GM21447 (cell line): ENCODE measurements at regions not wholly inside any gene's neighbourhood (a gene's known extent, or its start where the extent isn't known, plus 50 kb on each side); places are given as distances from the start of the nearest gene placed in this dataset.

Experiments used
- ATAC-seq: cut with Tn5 transposase; IDR thresholded peaks from one replicate; pipeline ENCODE4 v1.9.1; 2021; ENCODE audit not compliant: unreplicated experiment

DNA sequence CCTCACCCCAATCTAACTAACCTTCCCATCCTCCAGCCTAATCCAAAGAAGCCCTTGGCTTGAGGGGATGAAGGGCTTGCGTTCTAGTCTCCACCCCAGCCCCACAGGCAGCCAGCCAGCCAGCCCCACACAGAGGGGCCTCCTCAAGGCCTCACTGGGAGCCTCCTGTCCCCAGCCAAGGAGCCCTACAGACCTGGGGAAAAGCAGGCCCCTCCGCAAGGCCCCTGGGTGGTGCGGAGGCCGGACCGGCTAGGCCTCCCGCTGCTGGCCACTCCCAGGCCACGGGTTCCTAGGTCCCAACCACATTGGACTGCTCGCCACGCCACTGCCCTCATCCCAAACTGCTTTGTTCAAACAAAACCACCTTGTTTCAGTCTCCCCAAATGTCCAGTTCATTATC is 78.0 kb downstream of the ZIC5 start:
- no peak for ATAC-seq

DNA sequence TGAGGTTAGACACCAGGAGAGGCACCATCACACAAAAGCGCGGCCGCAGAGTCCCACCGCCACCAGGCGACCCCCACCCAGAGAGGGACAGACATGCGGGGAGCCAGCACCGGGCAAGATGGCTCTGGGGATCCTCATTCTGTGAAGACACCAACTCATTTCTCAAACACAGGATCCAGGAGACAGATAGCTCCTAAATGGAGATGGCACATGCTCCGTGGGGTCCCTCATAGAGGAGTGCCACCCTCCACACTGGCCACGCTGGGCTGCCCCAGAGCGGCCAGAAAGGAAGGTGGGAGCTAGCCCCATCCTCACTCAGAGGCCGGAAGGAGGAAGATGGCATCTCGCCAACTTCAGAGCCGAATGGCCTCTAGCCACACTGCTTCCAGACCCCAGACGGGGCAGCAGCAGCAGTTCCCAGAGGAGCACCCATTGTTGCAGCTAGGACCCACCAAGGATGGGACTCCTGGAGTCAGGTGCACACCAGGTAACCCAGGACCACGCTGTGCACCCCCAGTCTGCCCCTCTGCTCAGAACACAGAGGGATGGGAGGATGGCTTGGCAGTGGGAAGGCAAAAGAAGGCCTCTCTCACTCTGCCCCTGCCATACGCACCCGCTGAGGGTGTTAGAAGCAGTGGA is 78.6 kb downstream of the ZIC5 start:
- ATAC-seq = no peak

DNA sequence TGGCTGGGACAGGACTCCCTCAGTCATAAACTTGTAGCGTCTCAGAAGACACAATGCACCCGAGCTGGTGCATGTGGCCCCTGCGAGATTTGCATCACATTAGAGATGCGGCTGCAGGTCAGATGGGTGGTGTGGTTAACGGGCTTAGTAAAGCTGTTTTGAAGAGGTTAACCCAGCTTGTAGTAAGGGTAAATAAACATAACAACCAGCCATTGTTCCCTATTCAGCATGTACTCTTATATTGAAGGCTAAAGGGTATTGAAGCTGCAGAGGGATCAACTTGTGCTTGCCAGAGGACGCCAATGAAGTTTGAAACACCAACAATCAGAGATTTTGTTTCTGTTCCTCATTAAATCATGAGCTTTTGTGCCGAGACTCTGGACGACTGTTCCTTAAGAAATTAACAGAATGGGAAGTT is 79.4 kb downstream of the ZIC5 start:
- no peak for ATAC-seq

DNA sequence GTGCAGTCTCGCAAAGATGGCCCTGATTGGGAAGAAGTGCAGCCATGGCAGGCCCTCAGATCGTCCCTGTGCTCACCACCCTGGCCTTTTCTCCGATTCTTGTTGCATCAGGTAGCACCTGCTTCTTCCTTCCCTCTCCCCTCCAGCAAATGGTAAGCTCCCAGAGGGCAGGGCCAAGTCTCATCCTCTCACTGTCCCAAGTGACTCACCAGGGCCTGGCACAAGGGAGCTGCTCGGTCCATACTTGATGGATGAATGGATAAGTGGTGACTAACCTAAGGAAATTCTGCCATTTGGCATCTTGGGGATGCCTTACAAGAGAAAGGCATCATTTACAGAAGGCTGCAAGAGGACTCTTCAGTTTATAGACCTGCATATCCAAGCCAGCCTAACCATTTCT is 84.9 kb downstream of the ZIC5 start:
- ATAC-seq = no peak

DNA sequence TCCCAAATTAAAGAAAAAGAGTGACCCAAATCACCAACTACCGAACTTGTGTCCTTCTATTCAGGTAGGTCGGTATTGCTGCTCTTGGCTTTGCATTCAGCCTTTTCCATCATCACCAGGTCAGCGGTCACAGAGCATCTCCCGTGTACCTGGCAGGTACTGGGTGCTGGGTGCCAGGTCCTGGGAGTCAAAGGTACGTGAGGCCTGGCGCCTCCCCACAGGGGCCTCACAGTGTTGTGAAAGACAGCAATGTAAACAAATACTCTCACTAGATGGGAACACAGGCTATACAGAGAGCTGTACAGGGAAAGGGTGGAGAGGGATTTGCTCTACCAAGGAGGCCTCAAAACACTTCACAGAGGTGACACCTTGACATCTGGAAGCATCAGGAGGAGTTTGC is 86.7 kb downstream of the ZIC5 start:
- ATAC-seq = no peak

DNA sequence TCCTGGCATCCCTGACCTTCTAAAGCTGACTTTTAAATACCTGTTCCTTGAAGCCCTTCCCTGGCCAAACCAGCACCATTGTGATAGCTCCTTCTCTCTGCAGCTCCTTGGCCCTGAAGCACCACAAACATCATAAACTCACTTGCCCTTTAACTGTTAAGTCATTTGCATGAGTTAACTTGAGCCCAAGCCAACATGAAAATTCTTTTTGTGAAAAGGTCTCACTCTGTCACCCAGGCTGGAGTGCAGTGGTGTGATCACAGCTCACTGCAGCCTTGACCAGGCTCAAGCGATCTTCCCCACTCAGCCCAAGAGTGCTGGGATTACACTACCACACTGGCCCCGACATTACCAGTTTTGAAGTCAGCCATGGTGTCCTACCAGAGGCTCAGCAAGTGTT is 87.8 kb downstream of the ZIC5 start:
- ATAC-seq = no peak

DNA sequence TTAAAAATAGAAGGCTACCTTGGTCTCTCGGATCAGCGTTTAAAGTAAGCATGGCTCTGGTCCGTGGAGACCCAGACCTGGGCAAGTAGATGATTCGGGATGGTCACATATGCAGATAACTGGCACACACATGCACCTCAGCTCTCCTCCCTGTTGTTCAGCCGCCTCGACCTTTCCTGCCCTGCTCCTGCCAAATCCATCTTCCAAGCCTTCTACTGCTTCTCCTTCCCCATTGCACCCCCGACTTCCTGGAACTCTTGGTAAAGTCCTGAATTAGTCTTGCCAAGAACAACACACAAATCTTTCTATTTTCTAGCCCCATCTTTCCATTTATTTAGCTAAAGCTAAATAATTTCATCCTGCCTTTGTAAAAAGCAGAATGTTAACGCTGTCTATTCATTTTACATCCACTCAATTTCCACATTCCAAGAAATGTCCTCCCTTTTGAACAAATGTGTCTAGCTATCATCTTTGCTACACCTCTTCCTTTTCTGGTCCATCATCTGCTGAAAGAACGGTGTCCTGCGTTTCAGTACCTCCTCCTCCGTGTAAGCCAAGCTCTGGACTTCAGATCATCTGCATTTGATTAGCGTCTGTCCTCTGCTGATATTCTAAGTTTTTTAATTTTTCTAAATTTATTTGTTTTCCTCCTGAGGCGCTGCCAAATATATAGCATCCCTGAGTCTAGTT is 92.5 kb downstream of the ZIC5 start:
- no peak for ATAC-seq

DNA sequence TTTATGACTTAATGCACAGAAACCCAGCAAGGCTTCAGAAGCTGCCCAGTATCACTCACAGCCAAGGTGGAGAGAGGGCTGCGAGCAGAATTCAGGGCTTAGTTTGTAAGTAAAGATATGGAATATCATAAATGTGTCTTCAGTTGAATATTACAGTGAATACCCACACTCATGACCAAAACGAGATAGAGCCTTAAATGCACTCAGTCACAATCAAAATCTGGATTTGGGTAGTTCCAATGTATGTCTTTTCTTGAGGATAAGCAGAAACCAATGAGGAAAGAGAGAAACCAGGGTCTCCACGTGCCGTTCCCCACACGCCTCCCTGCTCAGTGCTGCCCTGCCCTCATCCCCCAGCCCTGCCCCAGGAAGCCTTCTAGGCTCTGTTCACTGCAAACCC is 94.9 kb downstream of the ZIC5 start:
- ATAC-seq = no peak

DNA sequence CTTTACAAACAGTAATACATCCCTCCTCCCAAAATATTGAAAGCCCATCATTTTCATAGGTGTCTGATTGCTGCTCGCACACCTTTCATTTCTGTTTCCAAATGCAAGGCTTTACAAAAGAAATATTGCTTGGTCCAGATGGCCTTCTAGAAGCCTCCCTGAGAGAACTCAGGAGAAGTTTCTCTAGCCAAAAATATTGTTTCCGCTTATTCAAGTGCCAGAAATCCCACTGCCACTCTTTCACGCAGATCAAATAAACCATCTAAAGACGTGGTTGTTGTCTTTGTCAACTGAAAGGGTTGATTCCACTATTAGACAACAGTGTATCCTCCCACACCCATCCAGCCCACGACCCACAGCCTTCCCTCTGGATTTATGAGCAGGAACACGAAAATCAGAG is 96.2 kb downstream of the ZIC5 start:
- no peak for ATAC-seq

DNA sequence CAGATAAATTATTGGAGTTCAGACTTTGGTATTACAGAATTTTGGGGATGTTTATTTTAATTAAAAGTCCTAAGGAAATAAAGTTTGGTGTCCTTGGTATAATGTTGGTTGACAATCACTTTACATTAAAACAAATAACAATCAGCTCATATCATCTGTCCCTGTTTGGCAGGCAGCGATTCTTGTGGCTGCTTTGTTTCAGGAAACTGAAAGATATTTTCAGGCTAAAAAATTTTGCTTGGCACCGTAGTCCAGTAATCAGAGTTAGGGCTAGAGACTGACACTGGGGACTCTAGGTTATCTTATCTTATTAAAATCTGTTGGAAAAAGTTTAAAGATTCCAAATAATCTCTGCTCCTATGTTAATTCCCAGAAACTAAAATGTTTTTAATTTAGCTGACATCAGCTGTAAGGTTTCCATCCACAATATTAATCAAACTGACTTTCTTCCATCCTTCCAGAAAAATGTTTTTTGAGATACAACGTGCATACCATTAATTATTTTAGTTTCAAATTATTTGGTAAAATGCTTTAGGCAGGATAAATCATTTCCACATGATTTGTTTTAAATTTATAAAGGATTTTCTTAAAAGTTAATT is 97.6 kb downstream of the ZIC5 start:
- ATAC-seq = no peak

DNA sequence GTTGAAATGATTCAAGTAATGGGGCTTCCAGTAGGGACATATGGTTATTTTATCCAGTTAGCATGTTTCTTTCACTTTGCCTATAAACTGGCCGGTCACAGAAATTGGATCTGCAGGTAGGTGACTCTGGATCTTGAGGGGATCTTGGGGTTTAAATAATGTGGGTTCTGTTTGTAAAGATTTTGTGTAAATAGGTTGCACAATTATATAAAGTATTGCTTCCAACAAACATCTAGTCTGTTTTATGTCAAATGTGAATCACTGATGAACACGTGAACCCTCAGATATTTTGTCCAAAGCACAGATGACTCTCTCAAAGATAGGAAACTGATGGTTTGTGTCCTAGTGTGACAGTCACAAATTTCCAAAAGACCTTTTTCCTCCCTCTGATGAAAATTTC is 98.4 kb downstream of the ZIC5 start:
- no peak for ATAC-seq

DNA sequence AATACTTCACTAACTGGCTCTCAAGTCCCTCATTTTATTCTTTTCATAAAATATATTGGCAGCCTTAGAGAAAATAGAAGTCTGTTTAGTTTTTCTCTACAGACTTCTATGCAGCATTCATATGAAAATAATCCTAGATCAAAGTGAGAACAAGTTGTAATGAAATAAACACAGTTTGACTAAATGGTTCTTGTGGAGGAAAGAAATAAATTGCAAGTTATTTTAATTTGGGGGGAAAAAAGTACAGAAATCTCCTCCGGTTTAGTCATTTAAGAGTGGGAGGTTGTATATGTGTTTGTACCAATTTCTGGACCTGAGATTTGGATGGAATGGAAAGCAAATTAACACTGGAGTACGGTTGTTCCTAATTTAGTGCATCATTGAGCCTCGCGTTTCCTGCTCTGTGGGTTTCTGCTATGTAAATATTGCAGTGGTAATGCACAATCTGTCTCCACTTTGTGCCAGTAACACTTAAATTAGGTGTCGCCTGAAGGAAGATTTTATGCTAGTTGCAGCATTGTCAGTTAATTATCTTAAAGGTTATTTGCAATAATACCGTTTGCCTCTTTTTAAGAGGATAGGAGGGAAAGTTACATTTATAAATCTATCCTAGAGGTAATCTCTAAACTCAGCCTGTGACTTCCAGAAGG is 100.2 kb downstream of the ZIC5 start:
- ATAC-seq = no peak

DNA sequence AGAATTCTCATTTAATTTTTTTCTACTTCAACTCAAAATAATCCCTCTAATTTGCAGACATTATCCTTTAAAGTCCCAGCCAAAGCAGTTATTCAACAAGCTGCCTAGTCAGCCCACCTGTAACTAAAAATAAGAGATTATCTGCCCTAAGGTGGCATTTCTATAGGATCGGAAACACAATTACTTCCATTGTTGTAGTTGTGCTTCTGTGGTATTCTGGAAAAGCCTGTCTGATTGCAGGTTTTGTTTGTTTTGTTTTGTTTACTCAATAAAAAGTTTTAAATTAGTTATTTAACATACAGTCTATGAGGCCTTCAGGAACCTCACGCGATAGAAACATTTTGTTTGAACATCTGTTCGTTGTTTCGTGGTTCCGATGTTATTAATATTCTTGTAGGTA is 101.0 kb downstream of the ZIC5 start:
- ATAC-seq = no peak

DNA sequence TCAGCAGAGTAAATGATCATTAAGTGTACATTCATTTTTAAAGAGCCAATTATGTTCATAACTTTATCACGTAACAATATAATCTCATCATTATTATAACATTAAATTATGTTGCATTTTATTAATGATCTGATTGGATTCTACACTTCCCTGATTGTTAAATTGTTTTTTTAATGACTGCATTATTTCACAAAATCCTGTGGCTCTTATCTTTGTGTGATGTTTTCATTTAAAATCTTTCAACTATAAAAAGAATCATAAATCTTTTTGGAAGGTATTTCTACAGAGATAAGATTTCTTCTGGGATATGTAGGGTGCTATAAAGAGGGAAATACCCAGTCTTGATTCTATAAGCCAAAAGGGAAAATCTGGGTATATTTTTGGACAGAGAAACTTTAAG is 101.7 kb downstream of the ZIC5 start:
- ATAC-seq = no peak

DNA sequence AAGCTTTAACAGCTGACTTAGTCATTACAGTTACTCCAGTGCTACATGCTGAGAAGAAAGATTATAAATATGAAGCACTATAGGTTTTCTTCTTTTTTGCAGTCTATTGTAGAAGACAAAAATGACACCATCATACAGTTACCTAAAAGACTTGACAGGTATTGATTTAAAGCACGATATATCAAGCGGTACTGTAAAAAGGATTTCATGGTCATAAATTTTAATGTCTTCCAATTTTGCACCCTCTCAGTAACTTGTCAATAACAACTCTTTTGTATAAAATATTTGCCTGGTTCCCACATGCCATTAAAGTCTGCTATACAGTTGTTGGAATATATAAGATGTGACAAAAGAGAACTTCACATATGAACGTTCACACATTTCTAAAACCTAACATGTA is 102.8 kb downstream of the ZIC5 start:
- ATAC-seq = no peak

DNA sequence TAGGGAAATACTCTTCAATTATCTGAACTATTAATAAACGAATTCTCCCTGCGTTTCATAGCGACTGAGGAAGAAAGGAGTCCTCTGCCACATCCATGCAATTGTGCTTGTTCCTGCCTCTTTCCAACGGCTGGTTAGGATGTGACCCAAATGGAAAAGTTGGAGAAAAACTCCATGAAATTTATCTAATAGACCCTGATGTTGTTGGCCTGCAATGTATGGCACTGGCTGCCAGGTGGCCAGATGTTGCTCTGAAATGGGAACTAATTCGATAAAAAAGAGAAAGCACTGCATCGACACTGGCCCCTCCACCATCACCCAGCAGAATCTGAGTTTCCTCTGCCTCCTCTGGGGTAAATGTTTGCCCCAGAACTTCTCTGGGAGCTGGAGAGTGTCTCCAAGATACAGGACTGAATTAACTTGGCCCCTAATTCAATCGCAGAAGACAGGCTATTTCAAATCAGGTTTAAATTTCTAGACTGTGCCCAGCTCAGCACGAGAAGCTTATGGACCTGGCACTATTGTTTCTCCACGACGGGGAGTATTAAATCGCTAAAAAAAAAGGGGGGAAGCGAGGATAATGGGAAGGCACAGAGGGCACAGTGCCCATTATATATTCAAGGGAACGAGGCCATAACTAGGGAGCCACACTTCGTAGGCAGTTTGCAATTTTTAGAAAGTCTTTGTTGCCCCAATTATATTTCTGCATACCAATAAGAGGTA is 103.9 kb downstream of the ZIC5 start:
- no peak for ATAC-seq

DNA sequence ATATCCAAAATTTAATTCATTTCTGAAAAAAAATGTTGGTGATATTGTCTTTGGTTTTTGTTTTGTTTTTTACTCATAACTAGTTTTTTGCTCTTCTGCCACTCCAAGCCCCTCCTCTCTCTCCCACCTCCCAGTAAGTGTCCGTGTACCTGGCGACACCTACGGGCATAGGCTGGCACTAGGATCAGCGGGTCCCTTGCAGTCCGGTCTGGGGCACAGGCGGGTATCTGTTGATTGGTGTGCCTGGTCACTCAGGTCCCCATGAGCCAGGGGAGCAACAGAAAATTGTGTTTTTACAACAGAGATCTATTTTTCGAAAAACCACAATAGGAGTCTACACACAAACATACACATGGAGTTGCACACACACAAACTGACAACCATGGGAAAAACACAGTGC is 104.8 kb downstream of the ZIC5 start:
- no peak for ATAC-seq

DNA sequence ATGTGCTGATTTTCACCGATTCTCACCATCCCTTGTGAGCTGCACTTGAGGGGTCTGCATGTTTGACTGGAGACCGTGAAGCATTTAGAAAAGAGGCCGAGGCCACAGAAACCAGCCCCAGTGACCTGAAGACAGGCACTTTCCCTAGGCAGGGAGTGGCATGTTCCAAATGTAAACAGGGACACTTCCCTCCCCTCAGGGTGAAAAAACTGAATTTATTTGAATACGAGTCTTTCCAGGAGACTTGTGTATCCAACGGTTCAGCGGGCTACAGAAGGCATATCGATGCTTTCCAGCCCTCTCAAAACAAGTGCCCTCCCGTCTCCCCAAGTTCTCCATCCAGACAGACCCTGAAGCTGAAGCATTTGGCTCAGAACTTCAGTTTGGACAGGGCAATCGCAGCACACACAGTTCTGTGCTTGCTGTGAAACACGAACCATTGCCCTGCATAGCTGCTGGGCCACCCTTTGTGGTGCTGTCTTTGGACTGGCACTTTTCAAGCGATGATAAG is 106.1 kb downstream of the ZIC5 start:
- no peak for ATAC-seq

DNA sequence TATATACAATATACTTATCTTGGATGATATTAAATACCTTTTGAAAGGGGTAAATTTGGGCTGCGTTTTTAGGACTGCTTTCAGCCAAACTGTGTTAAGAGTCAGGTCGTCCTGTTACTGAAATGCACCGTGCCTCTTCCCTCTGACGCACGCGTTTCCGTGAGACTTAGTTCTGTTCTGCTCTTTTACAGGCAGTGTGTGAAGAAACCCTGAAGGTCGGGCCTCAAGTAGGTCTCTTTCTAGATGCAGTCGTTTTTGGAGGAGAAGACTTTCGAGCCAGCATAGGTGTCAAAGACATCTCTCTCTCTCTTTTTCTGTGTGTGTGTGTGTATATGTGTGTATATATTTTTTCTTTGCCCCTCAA is 107.0 kb downstream of the ZIC5 start:
- ATAC-seq = no peak

DNA sequence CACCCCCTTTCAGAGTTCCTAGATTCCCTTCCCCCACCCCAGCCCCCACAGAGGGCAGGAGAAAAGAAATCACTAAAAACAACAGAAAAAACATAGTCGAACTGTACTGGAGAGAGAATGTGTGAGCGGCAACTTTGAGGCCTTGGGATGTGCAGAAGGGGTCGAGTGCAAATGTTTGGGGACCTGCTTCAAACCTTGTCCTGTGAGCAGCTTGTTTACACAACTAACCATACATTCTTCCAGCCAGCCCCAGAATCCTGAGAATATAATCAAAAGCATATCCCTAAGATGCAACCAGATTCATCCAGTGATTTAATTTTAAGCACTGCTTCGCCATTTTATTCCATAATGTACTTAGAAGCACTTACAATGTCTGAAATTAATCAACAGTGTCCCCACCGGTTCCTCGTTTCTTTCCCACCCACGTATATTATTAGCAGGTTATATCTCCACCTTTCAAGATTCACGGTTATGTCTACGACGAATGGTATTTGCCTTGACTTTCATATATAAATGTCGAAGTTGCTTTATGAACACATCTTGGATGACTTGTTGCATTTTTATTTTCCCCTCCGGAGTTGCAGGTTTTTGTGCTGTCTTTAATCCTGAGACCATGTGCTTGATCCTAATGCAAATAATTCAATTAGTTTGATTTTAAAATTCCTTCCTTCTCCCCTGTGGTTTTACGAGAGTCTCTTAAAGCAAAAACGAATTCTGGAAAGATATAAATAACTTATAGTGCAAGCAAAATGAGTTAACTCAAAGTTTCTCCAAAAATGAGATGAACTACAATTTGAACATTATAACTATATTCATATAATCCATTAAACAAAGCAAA is 107.6 kb downstream of the ZIC5 start:
- no peak for ATAC-seq

DNA sequence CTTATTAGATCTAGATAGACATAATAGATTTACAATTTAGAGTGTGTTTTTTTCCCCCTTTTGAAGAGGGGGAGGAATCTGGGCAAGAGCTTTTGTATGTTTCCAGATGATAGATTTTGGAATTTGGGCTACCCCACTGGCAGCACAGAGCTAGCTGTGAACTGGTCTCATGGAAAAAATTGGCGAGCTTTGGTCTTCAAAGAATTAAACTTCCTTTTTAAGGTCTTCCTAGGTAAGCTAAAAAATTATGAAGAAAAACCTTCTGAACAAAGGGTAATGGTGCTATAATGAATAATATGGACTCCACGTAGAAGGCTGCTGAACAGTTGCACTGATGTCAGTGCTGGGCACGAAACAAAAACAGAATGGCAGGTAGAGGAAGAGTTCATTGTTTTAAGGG is 109.3 kb downstream of the ZIC5 start:
- ATAC-seq = no peak
